Posterior cingulate gyrus (tissue), 11 donors: ENCODE measurements at regions not wholly inside any gene's neighbourhood (a gene's known extent, or its start where the extent isn't known, plus 50 kb on each side); places are given as distances from the start of the nearest gene placed in this dataset.

Source experiments
- DNase-seq, 10 donors: peaks; one replicate each; pipeline versions ENCODE4 v3.0.0 to v3.0.0-alpha.2; 2020 to 2021; ENCODE audit warnings: mixed read lengths in 3 of 10
- intact Hi-C: fragments of 100-400 bp; cut with DNase I; formaldehyde crosslinking; loops from one replicate; pipeline ENCODE4 v1.15.1; 2023

GRCh38 chr9:1320051-1320557 is 269.9 kb downstream of the DMRT2 start:
- DNase-seq: no peak
- intact Hi-C loops: no loop called here

- intact Hi-C loops: no loop called here
- DNase-seq: no peak
Observed at GRCh38 chr9:1320607-1321195, 270.5 kb downstream of the DMRT2 start.

- DNase-seq: no peak
- intact Hi-C loops: no loop called here
Observed at GRCh38 chr9:1327467-1327866, 277.3 kb downstream of the DMRT2 start.

GRCh38 chr9:1328341-1328740 is 278.2 kb downstream of the DMRT2 start:
- no peak for DNase-seq
- intact Hi-C loops: no loop called here

- no peak for DNase-seq
- intact Hi-C loops: no loop called here
Observed at GRCh38 chr9:1331546-1332038, 281.4 kb downstream of the DMRT2 start.

GRCh38 chr9:1332156-1332555 is 282.0 kb downstream of the DMRT2 start:
- intact Hi-C loops: no loop called here

GRCh38 chr9:1335174-1335573 is 285.0 kb downstream of the DMRT2 start:
- intact Hi-C loops: no loop called here
- no peak for DNase-seq

More at GRCh38 chr9:1332156-1332555, 282.0 kb downstream of the DMRT2 start:
- no peak for DNase-seq

- no peak for DNase-seq
- intact Hi-C loops: no loop called here
Observed at GRCh38 chr9:1337169-1337568, 287.0 kb downstream of the DMRT2 start.

- DNase-seq: no peak
Observed at GRCh38 chr9:1340390-1340789, 290.2 kb downstream of the DMRT2 start.

GRCh38 chr9:1353291-1353690 is 303.1 kb downstream of the DMRT2 start:
- intact Hi-C loops: no loop called here
- DNase-seq: no peak

More at GRCh38 chr9:1340390-1340789, 290.2 kb downstream of the DMRT2 start:
- intact Hi-C loops: no loop called here

- DNase-seq: no peak
- intact Hi-C loops: no loop called here
Observed at GRCh38 chr9:1354086-1354485, 303.9 kb downstream of the DMRT2 start.

GRCh38 chr9:1354606-1355005 is 304.4 kb downstream of the DMRT2 start:
- DNase-seq: no peak
- intact Hi-C loops: no loop called here

GRCh38 chr9:1355656-1356055 is 305.5 kb downstream of the DMRT2 start:
- intact Hi-C loops: no loop called here
- no peak for DNase-seq

GRCh38 chr9:1362845-1363244 is 312.7 kb downstream of the DMRT2 start:
- intact Hi-C loops: no loop called here
- no peak for DNase-seq

GRCh38 chr9:1366276-1366675 is 316.1 kb downstream of the DMRT2 start:
- no peak for DNase-seq
- intact Hi-C loops: no loop called here

GRCh38 chr9:1369297-1369696 is 319.1 kb downstream of the DMRT2 start:
- no peak for DNase-seq
- intact Hi-C loops: no loop called here

GRCh38 chr9:1373445-1373844 is 323.3 kb downstream of the DMRT2 start:
- intact Hi-C loops: no loop called here
- DNase-seq: no peak

GRCh38 chr9:1383899-1384455 is 333.8 kb downstream of the DMRT2 start:
- intact Hi-C loops: no loop called here
- no peak for DNase-seq

GRCh38 chr9:1384816-1385215 is 334.7 kb downstream of the DMRT2 start:
- no peak for DNase-seq
- intact Hi-C loops: no loop called here

GRCh38 chr9:1386420-1386819 is 336.3 kb downstream of the DMRT2 start:
- intact Hi-C loops: no loop called here
- DNase-seq: no peak

- intact Hi-C loops: no loop called here
Observed at GRCh38 chr9:1388216-1388615, 338.1 kb downstream of the DMRT2 start.

GRCh38 chr9:1400983-1401382 is 350.8 kb downstream of the DMRT2 start:
- intact Hi-C loops: no loop called here
- peak in 3 of 10 donors; percentile 45 to 70 (median 60) for DNase-seq

More at GRCh38 chr9:1388216-1388615, 338.1 kb downstream of the DMRT2 start:
- no peak for DNase-seq
